B cell (primary cell): ENCODE measurements at regions not wholly inside any gene's neighbourhood (a gene's known extent, or its start where the extent isn't known, plus 50 kb on each side); places are given as distances from the start of the nearest gene placed in this dataset.

ENCODE experiments used
- ATAC-seq: fragments of 200-7000 bp; cut with Tn5 transposase; one replicate; pipeline ENCODE4 v1.10.0; 2021; ENCODE audit warnings: low read depth, mild to moderate bottlenecking, moderate number of reproducible peaks, moderate library complexity
- CTCF ChIA-PET: fragments of 350-600 bp; sonication (Branson Sonifier 250); formaldehyde crosslinking; loops from one replicate; lab custom pipeline; 2021; ENCODE audit warnings: antibody characterized with exemption, inconsistent platforms; lab: Charles Lee
- POLR2A ChIA-PET: fragments of 350-600 bp; sonication (Branson Sonifier 250); formaldehyde crosslinking; loops from one replicate; lab custom pipeline; 2021; ENCODE audit warnings: antibody characterized with exemption; lab: Charles Lee
- DNase-seq: peaks from one replicate; pipeline ENCODE4 v3.0.0; 2013
- H2AFZ ChIP-seq: 2 replicates; pipeline ENCODE4 v1.6.1; 2012; ENCODE audit warnings: mild to moderate bottlenecking, low read depth, low read length; ENCODE audit not compliant: insufficient read depth, poor library complexity, severe bottlenecking
- H3K27ac ChIP-seq, 2 donors: 1 replicate in 1 of 2; 2 replicates in 1 of 2; pipeline ENCODE4 v1.5.1; 2012 to 2013; ENCODE audit warnings: low read length in 2 of 2, mild to moderate bottlenecking in 2 of 2, moderate library complexity in 1 of 2
- H3K27me3 ChIP-seq, 4 experiments: fragments of 200-600 bp in 1 of 4; sonication (generic) in 1 of 4; replicated peaks in 1 of 4; 1 replicate in 2 of 4; 2 replicates in 2 of 4; pipeline versions ENCODE4 v1.6.1 to v1.7.0; 2013 to 2016; ENCODE audit warnings: low read length in 3 of 4, mild to moderate bottlenecking in 2 of 4, mixed read lengths in 1 of 4, moderate library complexity in 1 of 4; ENCODE audit not compliant: insufficient read depth in 4 of 4, control insufficient read depth in 3 of 4; ENCODE audit errors: control extremely low read depth in 1 of 4
- H3K36me3 ChIP-seq, 2 experiments: replicated peaks in 1 of 2; 1 replicate in 1 of 2; 2 replicates in 1 of 2; pipeline versions ENCODE4 v1.6.1 to v1.7.1; 2013; ENCODE audit warnings: low read length in 1 of 2; ENCODE audit not compliant: insufficient read depth in 2 of 2, control insufficient read depth in 1 of 2; ENCODE audit errors: control extremely low read depth in 1 of 2, extremely low read depth in 1 of 2
- H3K4me1 ChIP-seq, 2 donors: fragments of 200-600 bp in 1 of 2; sonication (generic) in 1 of 2; 1 replicate in 1 of 2; 2 replicates in 1 of 2; pipeline versions ENCODE4 v1.5.1 to v1.6.1; 2013 to 2017; ENCODE audit warnings: low read length in 2 of 2; ENCODE audit not compliant: control insufficient read depth in 2 of 2, insufficient read depth in 2 of 2
- H3K4me2 ChIP-seq: replicated peaks from 2 replicates; pipeline ENCODE3; 2012; ENCODE audit warnings: mild to moderate bottlenecking, low read depth, low read length; ENCODE audit not compliant: poor library complexity, severe bottlenecking
- H3K4me3 ChIP-seq, 5 experiments: fragments of 200-600 bp in 1 of 5; sonication (generic) in 1 of 5; 1 replicate in 3 of 5; 2 replicates in 2 of 5; pipeline versions ENCODE4 v1.5.1 to v1.7.0; 2011 to 2016; ENCODE audit warnings: low read length in 4 of 5, mild to moderate bottlenecking in 4 of 5, low read depth in 2 of 5, control low read depth in 1 of 5, moderate library complexity in 1 of 5; ENCODE audit not compliant: insufficient read depth in 1 of 5; ENCODE audit errors: control extremely low read depth in 1 of 5, extremely low read depth in 1 of 5
- H3K79me2 ChIP-seq: fragments of 200-600 bp; sonication (generic); one replicate; pipeline ENCODE4 v1.6.0; 2016; ENCODE audit warnings: low read length; ENCODE audit not compliant: control insufficient read depth, insufficient read depth
- H3K9ac ChIP-seq: fragments of 200-600 bp; sonication (generic); 2 replicates; pipeline ENCODE4 v1.6.1; 2017; ENCODE audit warnings: mild to moderate bottlenecking, low read length, moderate library complexity
- H3K9me3 ChIP-seq, 3 donors: one replicate each; pipeline versions ENCODE4 v1.6.1 to v1.7.1; 2013; ENCODE audit warnings: low read length in 2 of 3; ENCODE audit not compliant: control insufficient read depth in 2 of 3, insufficient read depth in 1 of 3; ENCODE audit errors: control extremely low read depth in 1 of 3
- H4K20me1 ChIP-seq: 2 replicates; pipeline ENCODE4 v1.6.0; 2012; ENCODE audit warnings: mild to moderate bottlenecking, low read length; ENCODE audit not compliant: insufficient read depth, control insufficient read depth, poor library complexity, severe bottlenecking
- H3K27ac Mint-ChIP-seq: one replicate; pipeline ENCODE4 v1.8.0; 2021; ENCODE audit warnings: mixed read lengths
- H3K27me3 Mint-ChIP-seq: one replicate; pipeline ENCODE4 v1.8.0; 2021; ENCODE audit warnings: mixed read lengths
- H3K4me1 Mint-ChIP-seq: one replicate; pipeline ENCODE4 v1.8.0; 2021; ENCODE audit warnings: mixed read lengths
- H3K4me3 Mint-ChIP-seq: one replicate; pipeline ENCODE4 v1.8.0; 2021; ENCODE audit warnings: mixed read lengths
- H3K9me3 Mint-ChIP-seq: one replicate; pipeline ENCODE4 v1.8.0; 2022; ENCODE audit warnings: mixed read lengths; ENCODE audit not compliant: insufficient read depth
- CTCF ChIP-seq: fragments of 200-600 bp; IDR thresholded peaks from one replicate; pipeline ENCODE4 v1.8.0; 2022; ENCODE audit warnings: antibody characterized with exemption, mild to moderate bottlenecking
- EZH2 ChIP-seq: IDR thresholded peaks from 2 replicates; pipeline ENCODE4 v1.6.1; 2012; ENCODE audit warnings: borderline replicate concordance, low read depth, mild to moderate bottlenecking, moderate library complexity, low read length; ENCODE audit not compliant: insufficient read depth, poor library complexity, severe bottlenecking
- WGBS: methylation state at CpG from one replicate; pipeline ENCODE4 v1.1.5; 2013; ENCODE audit warnings: missing lambda C conversion rate; ENCODE audit not compliant: insufficient coverage; 5-methylcytosine and 5-hydroxymethylcytosine counted together
- intact Hi-C: fragments of 100-400 bp; cut with micrococcal nuclease; formaldehyde crosslinking; loops from one replicate; pipeline ENCODE4 v1.10.0; 2022

GRCh38 chr16:52212841-52213240 lies 334.1 kb downstream of the TOX3 start:
- WGBS, result 86% methylated on average over 2 of the region's 4 CpGs
- ChIA-PET POLR2A (no interaction called here), CTCF (no interaction called here)
- intact Hi-C loops, result no loop called here
- no peaks in the 10 kb centered on the region for H3K27me3 ChIP-seq
- no peaks in the 10 kb centered on the region for H3K9me3 ChIP-seq
- Mint-ChIP-seq H3K27ac (no peak overlapping the region), H3K4me3 (no peak overlapping the region), H3K27me3 (no peaks in the 10 kb centered on the region), H3K4me1 (no peaks in the 10 kb centered on the region), H3K9me3 (peaks cover 3% of the 10 kb centered on the region)
- H3K4me2 ChIP-seq, result no peak overlapping the region
- no peak for DNase-seq
- no peaks in the 10 kb centered on the region for H4K20me1 ChIP-seq
- H3K36me3 ChIP-seq, result no peaks in the 10 kb centered on the region
- no peak for TF ChIP-seq EZH2
- no peak for TF ChIP-seq CTCF
- H3K4me1 ChIP-seq, result no peaks in the 10 kb centered on the region
- no peak overlapping the region for H3K9ac ChIP-seq
- no peak overlapping the region for H3K4me3 ChIP-seq
- no peak for ATAC-seq
- H2AFZ ChIP-seq, result no peak overlapping the region
- no peaks in the 10 kb centered on the region for H3K79me2 ChIP-seq
- no peak overlapping the region for H3K27ac ChIP-seq

DNA sequence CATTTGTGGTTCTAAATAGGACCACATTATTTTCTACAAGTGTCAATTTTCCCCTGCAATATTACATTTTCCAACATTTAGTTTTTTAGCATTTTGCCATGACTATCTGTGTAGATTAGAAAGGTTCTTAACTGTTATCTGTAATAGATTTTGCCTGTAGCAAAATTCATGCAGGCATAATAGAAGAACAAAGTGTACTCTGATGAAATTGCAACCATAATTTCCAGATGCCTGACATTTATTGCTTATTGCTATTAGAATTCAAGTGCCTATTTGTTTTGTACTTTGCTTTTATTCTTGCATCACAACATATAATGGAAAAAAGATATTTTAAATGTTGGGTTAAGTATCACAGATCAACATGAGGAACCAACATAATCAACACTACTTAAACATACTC lies 337.7 kb downstream of the TOX3 start:
- no peak for DNase-seq
- Histone ChIP-seq H4K20me1 (no peaks in the 10 kb centered on the region), H2AFZ (no peak overlapping the region), H3K79me2 (no peaks in the 10 kb centered on the region), H3K4me1 (no peaks in the 10 kb centered on the region), H3K27me3 (no peaks in the 10 kb centered on the region), H3K4me3 (no peak overlapping the region), H3K9me3 (no peaks in the 10 kb centered on the region), H3K27ac (no peak overlapping the region), H3K36me3 (no peaks in the 10 kb centered on the region), H3K9ac (no peak overlapping the region), H3K4me2 (no peak overlapping the region)
- intact Hi-C loops, result no loop called here
- ChIA-PET POLR2A (no interaction called here), CTCF (no interaction called here)
- ATAC-seq, result no peak
- Mint-ChIP-seq H3K4me1 (no peaks in the 10 kb centered on the region), H3K4me3 (no peak overlapping the region), H3K9me3 (no peaks in the 10 kb centered on the region), H3K27me3 (no peaks in the 10 kb centered on the region), H3K27ac (no peak overlapping the region)
- no peak for TF ChIP-seq EZH2
